Transverse colon (tissue), 4 donors: ENCODE measurements at regions not wholly inside any gene's neighbourhood (a gene's known extent, or its start where the extent isn't known, plus 50 kb on each side); places are given as distances from the start of the nearest gene placed in this dataset.
"Not testable (repeated sequence)": the region's sequence is repeated elsewhere in the genome, so short reads cannot be mapped to it uniquely, and the experiment has no call there.

Experiments used
- DNase-seq: peaks from one replicate; pipeline ENCODE4 v3.0.0-alpha.2; 2019
- H3K27ac ChIP-seq, 4 donors: fragments of 200-600 bp; sonication (generic); 2 replicates each; pipeline ENCODE4 v1.5.1; 2016 to 2018; ENCODE audit warnings: inconsistent platforms in 4 of 4
- H3K27me3 ChIP-seq: fragments of 200-600 bp; sonication (generic); 2 replicates; pipeline ENCODE4 v1.5.1; 2017; ENCODE audit warnings: inconsistent platforms
- H3K36me3 ChIP-seq, 4 donors: fragments of 200-600 bp; sonication (generic); 2 replicates each; pipeline ENCODE4 v1.5.1; 2017 to 2019; ENCODE audit warnings: inconsistent platforms in 4 of 4
- H3K4me1 ChIP-seq, 4 donors: fragments of 200-600 bp; sonication (generic); 2 replicates each; pipeline ENCODE4 v1.5.1; 2017 to 2020; ENCODE audit warnings: inconsistent platforms in 4 of 4
- H3K4me3 ChIP-seq, 4 donors: fragments of 200-600 bp; sonication (generic); 1 replicate in 1 of 4; 2 replicates in 3 of 4; pipeline versions ENCODE4 v1.5.1 to v1.6.1; 2017 to 2019; ENCODE audit warnings: inconsistent platforms in 4 of 4
- H3K9me3 ChIP-seq, 2 donors: fragments of 200-600 bp; sonication (generic); 2 replicates each; pipeline ENCODE4 v1.5.1; 2017 to 2019; ENCODE audit warnings: inconsistent platforms in 2 of 2
- CTCF ChIP-seq, 5 experiments: fragments of 200-600 bp in 3 of 5; fragments of 450-650 bp in 2 of 5; sonication (generic) in 3 of 5; IDR thresholded peaks; 1 replicate in 2 of 5; 2 replicates in 3 of 5; pipeline ENCODE4 v1.5.1; 2016 to 2017; ENCODE audit warnings: antibody characterized with exemption in 5 of 5, inconsistent platforms in 3 of 5, mild to moderate bottlenecking in 2 of 5, moderate library complexity in 1 of 5
- EP300 ChIP-seq: sonication (generic); formaldehyde crosslinking; IDR thresholded peaks from one replicate; pipeline ENCODE4 v1.6.1; 2017; ENCODE audit warnings: antibody characterized with exemption, low read depth
- POLR2A ChIP-seq: fragments of 450-650 bp; IDR thresholded peaks from one replicate; pipeline ENCODE4 v1.6.1; 2016; ENCODE audit warnings: antibody characterized with exemption, mild to moderate bottlenecking, moderate library complexity
- POLR2AphosphoS5 ChIP-seq, 3 donors: sonication (generic); formaldehyde crosslinking; IDR thresholded peaks; one replicate each; pipeline ENCODE4 v1.6.1; 2016; ENCODE audit warnings: antibody characterized with exemption in 3 of 3
- WGBS, 2 donors: methylation state at CpG; one replicate each; pipeline ENCODE4 v1.1.5; 2018; ENCODE audit warnings: low coverage in 1 of 2; 5-methylcytosine and 5-hydroxymethylcytosine counted together
- in situ Hi-C, 4 donors: fragments of 200-750 bp; cut with MboI; loops; one replicate each; pipeline versions ENCODE4 v1.15.0 to v1.15.1; 2017; ENCODE audit warnings: low sequenced_read_pairs in 3 of 4, low pct_ligation_motif_present in 1 of 4, low pct_unique_long_range_greater_than_20kb in 1 of 4
- intact Hi-C: fragments of 100-400 bp; cut with DNase I; formaldehyde crosslinking; loops from one replicate; pipeline ENCODE4 v1.15.1; 2023; ENCODE audit warnings: low total_unique reads

- no peaks in the 10 kb centered on the region for H3K9me3 ChIP-seq
- in situ Hi-C loops, result no loop called here
- no peak overlapping the region for H3K4me3 ChIP-seq
- no peaks in the 10 kb centered on the region for H3K4me1 ChIP-seq
- no peak overlapping the region for H3K27ac ChIP-seq
- no peaks in the 10 kb centered on the region for H3K27me3 ChIP-seq
- TF ChIP-seq POLR2A (no peak), EP300 (no peak), CTCF (IDR thresholded peaks at IDR 0.05) (no peak), POLR2AphosphoS5 (IDR thresholded peaks at IDR 0.05) (no peak)
- H3K36me3 ChIP-seq, result no peaks in the 10 kb centered on the region
- intact Hi-C loops, result no loop called here
- WGBS, 2 donors, result 74 to 86% methylated on average over 4 to 5 of the region's 5 CpGs
- no peak for DNase-seq
These were observed 394.8 kb downstream of the DCDC2C start for GRCh38 chr2:4098137-4098536.

- no peaks in the 10 kb centered on the region for H3K9me3 ChIP-seq
- H3K27ac ChIP-seq, result no peak overlapping the region
- intact Hi-C loops, result no loop called here
- no peaks in the 10 kb centered on the region for H3K36me3 ChIP-seq
- no peaks in the 10 kb centered on the region for H3K27me3 ChIP-seq
- no peaks in the 10 kb centered on the region for H3K4me1 ChIP-seq
- in situ Hi-C loops, result no loop called here
- DNase-seq, result no peak
- TF ChIP-seq POLR2AphosphoS5 (IDR thresholded peaks at IDR 0.05), result no peak
- TF ChIP-seq POLR2A, result no peak
- no peak for TF ChIP-seq CTCF (IDR thresholded peaks at IDR 0.05)
- no peak for TF ChIP-seq EP300
- H3K4me3 ChIP-seq, result no peak overlapping the region
- WGBS, 2 donors, result 73 to 75% methylated on average over 2 of the region's 2 CpGs
These were observed 398.6 kb downstream of the DCDC2C start for GRCh38 chr2:4101936-4102335.

- no peak for DNase-seq
- intact Hi-C loops, result no loop called here
These were observed 403.8 kb downstream of the DCDC2C start for GRCh38 chr2:4107179-4107578.

GRCh38 chr2:4110273-4110672, 406.9 kb downstream of the DCDC2C start:
- 79 to 81% methylated on average over 4 of the region's 4 CpGs for WGBS, 2 donors
- Histone ChIP-seq H3K4me3 (no peak overlapping the region), H3K9me3 (peaks cover 0 to 7% of the 10 kb centered on the region in 2 donors), H3K27me3 (no peaks in the 10 kb centered on the region), H3K4me1 (no peaks in the 10 kb centered on the region), H3K27ac (no peak overlapping the region), H3K36me3 (no peaks in the 10 kb centered on the region)
- intact Hi-C loops (no loop called here), in situ Hi-C loops (no loop called here)
- TF ChIP-seq EP300, result no peak
- no peak for TF ChIP-seq POLR2AphosphoS5 (IDR thresholded peaks at IDR 0.05)
- TF ChIP-seq CTCF (IDR thresholded peaks at IDR 0.05), result no peak
- TF ChIP-seq POLR2A, result no peak
- DNase-seq, result no peak

More at GRCh38 chr2:4107179-4107578, 403.8 kb downstream of the DCDC2C start:
- in situ Hi-C loops, result no loop called here
- no peak for TF ChIP-seq CTCF (IDR thresholded peaks at IDR 0.05)
- no peak for TF ChIP-seq POLR2AphosphoS5 (IDR thresholded peaks at IDR 0.05)
- TF ChIP-seq POLR2A, result no peak
- no peak for TF ChIP-seq EP300
- Histone ChIP-seq H3K4me3 (no peak overlapping the region), H3K9me3 (no peaks in the 10 kb centered on the region), H3K36me3 (no peaks in the 10 kb centered on the region), H3K27ac (no peak overlapping the region), H3K27me3 (no peaks in the 10 kb centered on the region), H3K4me1 (no peaks in the 10 kb centered on the region)
- 79% methylated on average over 7 of the region's 7 CpGs; no CpG with 5 or more reads in 1 of the 2 donors for WGBS, 2 donors

GRCh38 chr2:4115435-4115834, 412.1 kb downstream of the DCDC2C start:
- in situ Hi-C loops, H3K27me3 ChIP-seq, H3K36me3 ChIP-seq, H3K9me3 ChIP-seq, DNase-seq, intact Hi-C loops, H3K4me3 ChIP-seq, H3K27ac ChIP-seq, H3K4me1 ChIP-seq: not testable (repeated sequence)
- WGBS, 2 donors, result 87 to 88% methylated on average over 2 to 3 of the region's 3 CpGs
